Neural progenitor cell (in vitro differentiated cells): ENCODE measurements at regions not wholly inside any gene's neighbourhood (a gene's known extent, or its start where the extent isn't known, plus 50 kb on each side); places are given as distances from the start of the nearest gene placed in this dataset.

Experiments
- CTCF ChIP-seq: fragments of 200-600 bp; sonication (generic); IDR thresholded peaks from 2 replicates; pipeline ENCODE4 v1.5.1; 2017; ENCODE audit warnings: antibody characterized with exemption, mild to moderate bottlenecking
- EZH2 ChIP-seq: fragments of 200-600 bp; sonication (generic); IDR thresholded peaks from 2 replicates; pipeline ENCODE4 v1.6.1; 2017; ENCODE audit warnings: antibody characterized with exemption, mild to moderate bottlenecking, moderate library complexity
- EZH2phosphoT487 ChIP-seq: fragments of 200-600 bp; sonication (generic); IDR thresholded peaks from 2 replicates; pipeline ENCODE4 v1.6.1; 2017; ENCODE audit warnings: antibody characterized with exemption

- TF ChIP-seq CTCF (no peak), EZH2phosphoT487 (no peak), EZH2 (no peak)
Observed at GRCh38 chr4:111454961-111455360, 690.3 kb upstream of the FAM241A start.
